ENCODE measurements at regions not wholly inside any gene's neighbourhood (a gene's known extent, or its start where the extent isn't known, plus 50 kb on each side); places are given as distances from the start of the nearest gene placed in this dataset.
"Not testable (repeated sequence)": the region's sequence is repeated elsewhere in the genome, so short reads cannot be mapped to it uniquely, and the experiment has no call there.

DNA sequence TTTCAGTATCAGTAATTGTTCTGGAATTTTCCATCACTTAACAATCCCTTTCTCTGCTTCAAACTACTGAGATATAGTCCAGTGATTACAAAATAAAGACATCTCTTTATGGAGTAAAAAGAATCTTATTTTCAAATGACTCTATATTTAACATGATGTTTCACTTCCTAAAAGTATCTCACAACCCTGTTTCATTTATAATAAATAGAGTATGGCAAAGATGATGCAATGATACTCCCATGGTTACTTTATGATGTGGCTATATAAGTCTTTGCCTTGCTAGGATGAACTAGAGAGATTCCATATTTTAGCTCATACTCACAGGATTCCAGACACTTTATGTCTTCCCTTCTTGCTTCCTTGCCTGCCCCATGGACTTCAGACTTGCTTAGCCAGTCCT is 953.5 kb upstream of the MDGA2 start:
- no peaks in the 10 kb centered on the region for H3K36me3 Mint-ChIP-seq
- peaks cover 2% of the 10 kb centered on the region for H3K9me3 Mint-ChIP-seq
- H3K27ac Mint-ChIP-seq, result no peak overlapping the region
- H3K27me3 Mint-ChIP-seq, result no peaks in the 10 kb centered on the region
- no peak overlapping the region for H3K4me3 Mint-ChIP-seq
- H3K4me1 Mint-ChIP-seq, result no peaks in the 10 kb centered on the region
- DNase-seq, result no peak

DNA sequence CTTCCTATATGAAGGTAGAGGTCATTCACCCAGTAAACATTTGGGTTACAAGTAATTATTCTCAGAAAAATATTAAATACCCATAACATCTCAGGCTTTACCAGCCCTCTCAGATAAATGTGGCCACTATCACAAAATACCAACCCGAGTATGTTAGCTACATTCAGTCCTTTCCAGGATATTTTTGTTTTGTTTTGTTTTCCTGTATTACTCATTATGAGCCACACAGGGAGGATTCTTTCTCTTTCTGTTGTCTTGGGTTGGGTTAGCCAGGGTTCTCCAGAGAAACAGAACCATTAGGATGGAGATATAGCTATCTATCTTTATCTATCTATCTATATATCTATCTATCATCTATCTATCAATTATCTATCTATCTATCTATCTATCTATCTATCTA is 947.6 kb upstream of the MDGA2 start:
- no peak for DNase-seq
- Mint-ChIP-seq H3K4me3 (no peak overlapping the region), H3K4me1 (no peaks in the 10 kb centered on the region), H3K27ac (no peak overlapping the region), H3K36me3 (no peaks in the 10 kb centered on the region), H3K9me3 (no peaks in the 10 kb centered on the region), H3K27me3 (no peaks in the 10 kb centered on the region)

DNA sequence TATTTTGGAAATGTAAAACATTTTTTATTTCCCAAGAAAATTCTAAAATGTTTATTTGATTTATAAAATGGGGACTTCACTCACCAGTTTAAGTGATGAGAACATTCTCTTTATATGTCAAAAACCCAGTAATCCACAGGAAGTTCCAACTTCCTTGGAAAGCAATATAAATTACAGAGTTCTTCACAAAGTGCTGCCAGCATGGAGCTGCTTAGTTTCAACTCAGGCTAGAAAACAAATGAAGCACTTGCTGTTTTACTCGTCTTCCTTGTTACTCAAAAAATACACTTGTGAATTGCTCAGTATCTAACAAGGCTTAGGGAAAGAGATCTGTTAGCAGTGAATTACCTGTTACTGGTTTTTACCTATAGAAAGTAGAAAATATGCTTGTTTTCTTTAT is 942.7 kb upstream of the MDGA2 start:
- no peak overlapping the region for H3K4me3 Mint-ChIP-seq
- H3K27ac Mint-ChIP-seq, result no peak overlapping the region
- no peaks in the 10 kb centered on the region for H3K36me3 Mint-ChIP-seq
- H3K4me1 Mint-ChIP-seq, result no peaks in the 10 kb centered on the region
- H3K27me3 Mint-ChIP-seq, result no peaks in the 10 kb centered on the region
- no peak for DNase-seq
- H3K9me3 Mint-ChIP-seq, result peaks cover 2% of the 10 kb centered on the region

DNA sequence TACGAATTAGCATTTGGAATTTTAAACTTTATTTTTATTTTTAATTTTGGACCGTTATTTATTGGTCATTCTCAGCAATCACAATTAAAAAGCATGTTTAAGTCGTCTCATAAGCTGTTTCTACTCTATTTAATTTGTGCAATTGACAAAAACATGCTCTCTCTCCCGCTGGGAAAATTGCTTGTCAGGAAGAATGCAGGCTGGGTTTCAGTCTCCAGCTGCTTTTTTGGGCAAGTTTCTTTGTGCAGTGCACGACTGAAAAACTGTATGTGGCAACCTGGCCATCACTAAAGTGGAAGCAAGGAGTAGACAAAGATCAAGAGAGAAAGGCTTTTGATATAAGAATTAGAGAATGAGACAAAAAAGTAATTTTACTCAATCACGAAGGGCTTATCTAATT is 941.5 kb upstream of the MDGA2 start:
- no peak for DNase-seq
- Mint-ChIP-seq H3K36me3 (no peaks in the 10 kb centered on the region), H3K4me1 (no peaks in the 10 kb centered on the region), H3K9me3 (peaks cover 2% of the 10 kb centered on the region), H3K4me3 (no peak overlapping the region), H3K27me3 (no peaks in the 10 kb centered on the region), H3K27ac (no peak overlapping the region)

DNA sequence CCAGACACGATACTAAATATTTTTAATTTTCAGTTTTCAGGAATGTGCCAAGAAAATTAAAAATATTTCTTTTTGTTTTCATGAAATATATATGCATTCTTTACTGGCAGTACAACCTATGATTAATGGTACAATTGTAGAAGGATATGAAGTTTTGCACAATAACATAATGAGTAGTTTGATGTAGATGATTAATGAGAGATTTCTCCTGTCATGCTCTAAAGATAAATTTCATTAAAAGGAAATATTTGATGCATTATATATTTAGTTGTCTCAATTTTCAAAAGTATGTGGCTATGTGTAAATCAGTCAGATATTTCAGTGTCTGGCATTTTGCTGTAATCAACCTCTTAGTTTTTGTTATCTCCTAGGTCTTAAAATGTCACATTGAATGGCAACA is 940.2 kb upstream of the MDGA2 start:
- H3K36me3 Mint-ChIP-seq, result no peaks in the 10 kb centered on the region
- H3K27ac Mint-ChIP-seq, result no peak overlapping the region
- no peak for DNase-seq
- no peak overlapping the region for H3K4me3 Mint-ChIP-seq
- H3K9me3 Mint-ChIP-seq, result peaks cover 6% of the 10 kb centered on the region
- no peaks in the 10 kb centered on the region for H3K27me3 Mint-ChIP-seq
- no peaks in the 10 kb centered on the region for H3K4me1 Mint-ChIP-seq

DNA sequence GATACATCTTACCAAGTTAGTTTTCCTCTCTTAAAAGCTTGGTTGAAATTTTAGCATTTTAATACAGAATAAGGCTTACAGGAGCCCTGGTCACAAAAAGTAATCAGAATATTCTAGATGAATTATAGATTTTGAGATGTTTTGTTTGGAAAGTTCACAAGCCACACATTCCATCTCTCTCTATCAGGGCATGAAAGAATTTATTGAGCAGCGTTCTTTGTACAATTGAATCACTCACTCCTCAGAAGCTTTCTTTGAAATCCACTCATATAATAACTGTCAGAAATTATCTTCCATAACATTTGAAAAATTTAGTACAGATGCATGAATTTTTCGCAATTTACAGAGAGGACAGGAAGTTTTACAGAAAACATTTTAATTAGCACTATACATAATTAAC is 938.6 kb upstream of the MDGA2 start:
- H3K9me3 Mint-ChIP-seq, result peaks cover 8% of the 10 kb centered on the region
- no peaks in the 10 kb centered on the region for H3K4me1 Mint-ChIP-seq
- H3K4me3 Mint-ChIP-seq, result no peak overlapping the region
- H3K36me3 Mint-ChIP-seq, result no peaks in the 10 kb centered on the region
- H3K27ac Mint-ChIP-seq, result no peak overlapping the region
- H3K27me3 Mint-ChIP-seq, result no peaks in the 10 kb centered on the region
- no peak for DNase-seq

DNA sequence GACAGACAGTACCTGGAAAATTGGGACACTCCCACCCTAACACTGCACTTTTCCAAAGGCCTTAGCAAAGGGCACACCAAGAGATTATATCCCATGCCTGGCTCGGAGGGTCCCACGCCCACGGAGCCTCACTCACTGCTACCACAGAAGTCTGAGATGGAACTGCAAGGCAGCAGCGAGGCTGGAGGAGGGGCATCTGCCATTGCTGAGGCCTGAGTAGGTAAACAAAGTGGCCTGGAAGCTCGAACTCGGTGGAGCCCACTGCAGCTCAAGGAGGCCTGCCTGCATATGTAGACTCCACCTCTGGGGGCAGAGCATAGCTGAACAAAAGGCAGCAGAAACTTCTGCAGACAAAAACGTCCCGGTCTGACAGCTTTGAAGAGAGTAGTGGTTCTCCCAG is 931.6 kb upstream of the MDGA2 start:
- not testable (repeated sequence) for H3K4me3 Mint-ChIP-seq, H3K27ac Mint-ChIP-seq, DNase-seq, H3K36me3 Mint-ChIP-seq, H3K4me1 Mint-ChIP-seq, H3K27me3 Mint-ChIP-seq
- H3K9me3 Mint-ChIP-seq, result peaks cover 11% of the 10 kb centered on the region

DNA sequence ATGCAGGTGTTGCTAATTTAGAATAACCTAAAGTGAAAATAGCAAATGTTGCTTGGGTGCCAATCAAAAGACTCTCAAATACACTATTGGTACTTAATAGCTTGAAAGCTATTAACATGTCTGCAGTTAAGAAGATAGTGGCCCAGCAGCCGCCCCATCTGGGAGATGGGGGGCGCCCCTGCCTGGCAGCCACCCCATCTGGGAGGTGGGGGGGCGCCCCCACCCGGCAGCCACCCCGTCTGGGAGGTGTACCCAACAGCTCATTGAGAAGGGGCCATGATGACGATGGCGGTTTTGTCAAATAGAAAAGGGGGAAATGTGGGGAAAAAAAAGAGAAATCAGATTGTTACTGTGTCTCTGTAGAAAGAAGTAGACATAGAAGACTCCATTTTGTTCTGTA is 923.1 kb upstream of the MDGA2 start:
- Mint-ChIP-seq H3K4me3 (no peak overlapping the region), H3K27me3 (no peaks in the 10 kb centered on the region)

DNA sequence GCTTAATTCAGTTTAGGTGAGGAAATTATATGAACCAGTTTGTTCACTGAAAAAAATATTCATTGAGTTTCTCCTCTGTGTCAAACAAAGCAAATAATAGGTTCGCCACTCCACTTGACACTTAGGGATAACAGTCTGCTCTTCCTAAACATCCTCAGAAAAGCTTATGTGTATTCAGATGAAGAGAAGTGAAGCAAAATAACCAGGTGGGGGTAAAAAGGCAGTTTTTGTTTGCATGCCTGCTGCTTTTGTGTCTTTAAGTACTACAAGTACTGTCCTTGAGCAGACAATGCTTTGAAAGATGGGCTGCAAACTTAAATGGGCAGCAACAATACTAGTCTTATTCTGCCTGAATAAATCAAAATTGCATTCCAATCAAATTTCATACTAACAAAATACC is 910.7 kb upstream of the MDGA2 start:
- no peaks in the 10 kb centered on the region for H3K36me3 Mint-ChIP-seq
- H3K9me3 Mint-ChIP-seq, result no peaks in the 10 kb centered on the region
- no peak for DNase-seq
- no peak overlapping the region for H3K27ac Mint-ChIP-seq
- H3K4me1 Mint-ChIP-seq, result no peaks in the 10 kb centered on the region
- no peaks in the 10 kb centered on the region for H3K27me3 Mint-ChIP-seq
- H3K4me3 Mint-ChIP-seq, result no peak overlapping the region

More for the DNA sequence above, 923.1 kb upstream of the MDGA2 start:
- DNase-seq, result no peak
- Mint-ChIP-seq H3K36me3 (no peaks in the 10 kb centered on the region), H3K9me3 (no peaks in the 10 kb centered on the region), H3K27ac (no peak overlapping the region), H3K4me1 (no peaks in the 10 kb centered on the region)

DNA sequence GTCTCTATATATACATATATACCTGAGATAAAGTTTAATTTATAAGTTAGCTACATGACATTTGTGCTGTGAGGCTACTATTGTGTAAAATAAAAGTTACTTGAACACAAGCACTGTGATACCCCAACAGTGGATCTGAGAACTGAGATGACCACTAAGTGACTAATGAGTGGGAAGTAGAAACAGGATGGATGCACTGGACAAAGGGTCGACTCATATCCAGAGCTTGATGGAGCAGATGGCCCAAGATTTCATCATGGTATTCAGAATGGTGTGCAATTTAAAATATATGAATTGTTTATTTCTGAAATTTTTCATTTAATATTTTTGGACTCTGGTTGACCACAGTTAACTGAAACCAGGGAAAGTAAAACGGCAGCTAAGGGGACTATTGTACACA is 908.6 kb upstream of the MDGA2 start:
- Mint-ChIP-seq H3K9me3 (no peaks in the 10 kb centered on the region), H3K4me3 (no peak overlapping the region), H3K27ac (no peak overlapping the region), H3K27me3 (no peaks in the 10 kb centered on the region), H3K36me3 (no peaks in the 10 kb centered on the region), H3K4me1 (no peaks in the 10 kb centered on the region)
- no peak for DNase-seq

DNA sequence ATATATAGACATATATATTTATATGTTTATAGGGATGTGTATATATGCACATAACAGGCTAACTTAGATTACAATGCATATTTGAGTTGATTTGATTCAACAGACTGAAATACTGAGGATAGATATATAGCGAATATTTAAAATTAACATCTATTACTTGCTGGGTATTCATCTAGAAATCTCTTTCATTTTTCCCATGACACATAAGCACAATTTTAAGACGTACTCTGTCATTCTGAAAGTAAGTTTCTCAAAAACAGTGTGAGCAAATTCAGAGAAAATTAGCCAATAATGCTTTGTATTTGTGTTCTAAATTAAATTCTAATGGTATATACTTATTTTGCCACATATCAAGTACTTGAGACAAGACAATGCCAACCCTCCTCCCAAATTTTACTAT is 907.5 kb upstream of the MDGA2 start:
- Mint-ChIP-seq H3K36me3 (no peaks in the 10 kb centered on the region), H3K9me3 (no peaks in the 10 kb centered on the region), H3K4me1 (no peaks in the 10 kb centered on the region), H3K27ac (no peak overlapping the region), H3K4me3 (no peak overlapping the region), H3K27me3 (no peaks in the 10 kb centered on the region)
- no peak for DNase-seq

DNA sequence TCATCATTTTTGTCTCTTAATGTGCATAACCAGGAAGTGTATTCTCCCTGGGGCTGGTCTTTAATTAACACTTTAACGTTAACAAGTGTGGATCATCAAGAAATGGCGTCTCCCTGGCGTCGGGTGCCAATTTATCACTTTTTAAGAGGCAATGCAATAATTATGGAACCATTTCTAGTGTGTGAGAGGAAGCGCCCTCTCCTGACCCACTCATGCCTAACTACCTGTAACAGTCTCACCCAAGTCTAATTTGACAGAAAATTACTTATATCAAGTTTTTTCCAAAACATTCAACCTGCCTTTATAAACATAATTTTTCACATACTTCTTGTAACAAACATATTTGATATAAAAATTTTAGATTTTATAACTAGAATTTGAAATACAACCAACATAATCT is 905.3 kb upstream of the MDGA2 start:
- H3K36me3 Mint-ChIP-seq, result no peaks in the 10 kb centered on the region
- no peak for DNase-seq
- no peak overlapping the region for H3K4me3 Mint-ChIP-seq
- no peaks in the 10 kb centered on the region for H3K4me1 Mint-ChIP-seq
- H3K9me3 Mint-ChIP-seq, result no peaks in the 10 kb centered on the region
- no peaks in the 10 kb centered on the region for H3K27me3 Mint-ChIP-seq
- no peak overlapping the region for H3K27ac Mint-ChIP-seq

DNA sequence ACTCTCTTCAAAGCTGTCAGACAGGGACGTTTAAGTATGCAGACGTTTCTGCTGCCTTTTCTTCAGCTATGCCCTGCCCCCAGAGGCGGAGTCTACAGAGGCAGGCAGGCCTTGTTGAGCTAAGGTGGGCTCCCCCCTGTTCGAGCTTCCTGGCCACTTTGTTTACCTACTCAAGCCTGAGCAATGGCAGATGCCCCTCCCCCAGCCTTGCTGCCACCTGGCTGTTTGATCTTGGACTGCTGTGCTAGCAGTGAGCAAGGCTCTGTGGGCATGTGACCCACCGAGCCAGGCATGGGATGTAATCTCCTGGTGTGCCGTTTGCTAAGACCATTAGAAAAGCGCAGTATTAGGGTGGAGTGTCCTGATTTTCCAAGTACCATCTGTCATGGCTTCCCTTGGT is 900.4 kb upstream of the MDGA2 start:
- Mint-ChIP-seq H3K27ac (no peak overlapping the region), H3K4me3 (no peak overlapping the region), H3K36me3 (no peaks in the 10 kb centered on the region)

DNA sequence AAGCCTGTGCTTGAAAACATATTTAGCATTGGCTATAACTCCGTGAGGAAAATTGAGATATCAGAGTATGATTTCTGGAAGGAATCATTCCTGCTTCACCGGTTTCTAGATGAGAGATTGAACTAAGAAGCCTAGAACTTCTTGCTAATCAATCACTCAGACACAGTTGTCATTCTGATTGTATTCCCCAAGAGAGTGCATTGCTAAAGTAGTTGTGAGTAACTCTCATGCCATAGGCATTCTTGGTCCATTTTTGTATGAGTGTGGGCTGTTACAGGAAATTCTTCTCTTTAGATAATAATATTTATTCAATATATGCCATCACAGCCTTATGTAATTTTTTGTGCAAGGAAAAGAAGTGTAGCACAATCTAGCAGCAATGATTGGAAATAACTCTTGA is 893.3 kb upstream of the MDGA2 start:
- Mint-ChIP-seq H3K9me3 (peaks cover 7% of the 10 kb centered on the region), H3K4me3 (no peak overlapping the region), H3K27ac (no peak overlapping the region), H3K4me1 (no peaks in the 10 kb centered on the region), H3K36me3 (no peaks in the 10 kb centered on the region), H3K27me3 (no peaks in the 10 kb centered on the region)
- DNase-seq, result no peak

More for the DNA sequence above, 900.4 kb upstream of the MDGA2 start:
- Mint-ChIP-seq H3K4me1 (no peaks in the 10 kb centered on the region), H3K27me3 (no peaks in the 10 kb centered on the region), H3K9me3 (peaks cover 4% of the 10 kb centered on the region)
- DNase-seq, result no peak

DNA sequence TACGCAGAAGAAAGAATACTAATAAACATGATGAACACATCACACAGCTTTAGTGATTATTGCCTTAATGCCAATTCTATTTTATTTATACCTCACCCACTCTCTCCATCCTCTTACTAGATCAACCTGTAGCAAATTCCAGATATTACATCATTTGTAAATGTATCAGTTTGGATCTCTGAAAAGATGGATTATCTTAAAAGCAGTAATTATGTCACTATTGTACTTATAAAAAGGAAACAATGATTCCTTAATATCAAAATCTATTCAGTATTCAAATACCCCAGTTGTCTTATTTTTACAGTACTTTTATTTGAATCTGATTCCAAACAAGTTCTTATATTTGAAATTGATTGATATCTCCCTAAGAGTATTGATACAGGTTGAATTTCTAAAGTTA is 892.8 kb upstream of the MDGA2 start:
- Mint-ChIP-seq H3K27me3 (no peaks in the 10 kb centered on the region), H3K36me3 (no peaks in the 10 kb centered on the region), H3K9me3 (peaks cover 11% of the 10 kb centered on the region), H3K27ac (no peak overlapping the region), H3K4me1 (no peaks in the 10 kb centered on the region), H3K4me3 (no peak overlapping the region)
- DNase-seq, result no peak

DNA sequence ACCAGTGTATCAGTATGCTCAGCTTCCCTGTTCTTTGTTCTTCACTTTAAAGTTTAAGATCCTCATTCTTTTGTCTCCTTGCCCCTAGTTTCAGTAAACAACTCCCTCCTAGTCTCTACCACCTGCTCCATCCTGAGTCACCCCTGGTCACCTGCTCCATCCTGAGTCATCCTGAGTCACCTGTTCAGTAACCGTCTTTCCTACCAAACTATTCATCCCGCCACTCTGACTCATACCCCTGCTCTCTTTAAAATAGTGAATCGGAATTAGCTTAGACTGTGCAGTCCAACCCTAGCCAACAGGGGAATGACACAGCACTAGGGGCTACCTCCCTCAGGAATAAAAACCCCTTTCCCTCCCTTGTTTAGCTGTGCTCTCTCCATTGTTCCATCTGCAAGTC is 888.1 kb upstream of the MDGA2 start:
- Mint-ChIP-seq H3K9me3 (peaks cover 6% of the 10 kb centered on the region), H3K36me3 (no peaks in the 10 kb centered on the region), H3K27me3 (no peaks in the 10 kb centered on the region), H3K4me1 (no peaks in the 10 kb centered on the region), H3K27ac (no peak overlapping the region), H3K4me3 (no peak overlapping the region)
- DNase-seq, result no peak

DNA sequence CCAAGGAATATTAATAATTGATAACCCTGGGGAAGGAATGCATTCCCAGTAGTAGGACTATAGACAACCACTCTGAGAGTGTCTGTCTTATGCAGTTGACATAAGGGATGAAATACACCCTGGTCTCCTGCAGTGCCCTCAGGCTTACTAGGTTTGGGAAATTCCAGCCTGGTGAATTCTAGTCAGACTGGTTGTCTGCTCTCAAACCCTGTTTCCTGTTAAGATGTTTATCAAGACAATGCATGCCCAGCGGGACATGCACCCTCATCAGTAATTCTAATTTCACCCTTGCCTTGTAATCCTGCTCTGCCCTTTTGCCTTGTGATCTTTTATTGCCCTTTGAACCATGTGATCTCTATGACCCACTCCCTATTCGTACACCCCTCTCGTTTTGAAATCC is 886.0 kb upstream of the MDGA2 start:
- DNase-seq, H3K27me3 Mint-ChIP-seq, H3K27ac Mint-ChIP-seq, H3K4me3 Mint-ChIP-seq, H3K4me1 Mint-ChIP-seq, H3K9me3 Mint-ChIP-seq, H3K36me3 Mint-ChIP-seq: not testable (repeated sequence)

All from activated naive CD8-positive, alpha-beta T cell treated with anti-CD3 and anti-CD28 coated beads for 36 hours (primary cell).